HepG2 (cell line): ENCODE measurements at regions not wholly inside any gene's neighbourhood (a gene's known extent, or its start where the extent isn't known, plus 50 kb on each side); places are given as distances from the start of the nearest gene placed in this dataset.

Source experiments
- ATAC-seq: fragments of 200-7000 bp; cut with Tn5 transposase; 3 replicates; pipeline ENCODE4 v1.9.1; 2020; ENCODE audit warnings: mild to moderate bottlenecking, moderate library complexity
- BruUV-seq: library from RNA; stranded (reverse); fragments of 400-500 nt; replicated peaks from 2 replicates; lab custom pipeline; 2021; lab: Mats Ljungman, UMichigan
- CTCF ChIA-PET: fragments of 300-600 bp; formaldehyde crosslinking; extraction: SDS; loops from one replicate; lab custom pipeline; 2021; ENCODE audit warnings: low total read pairs, inconsistent platforms, low intra/inter-chr PET ratio; lab: Yijun Ruan, JAX
- POLR2A ChIA-PET: fragments of 350-600 bp; sonication (Branson Sonifier 250); formaldehyde crosslinking; loops from one replicate; lab custom pipeline; 2020; ENCODE audit warnings: antibody characterized with exemption, inconsistent platforms; lab: Yijun Ruan, JAX
- DNase-seq: peaks from one replicate; pipeline ENCODE4 v3.0.0-alpha.2; 2015; ENCODE audit warnings: low spot score
- FAIRE-seq: peaks from 3 replicates; lab custom pipeline; 2011; peaks lifted over from hg19 to GRCh38; lab: Jason Lieb, UNC
- H2AFZ ChIP-seq: one replicate; pipeline ENCODE4 v1.6.1; 2011; ENCODE audit warnings: low read length, inconsistent platforms
- H3K27ac ChIP-seq: fragments of 300-600 bp; 3 replicates; pipeline ENCODE4 v1.8.0; 2011; ENCODE audit warnings: mixed run types, mild to moderate bottlenecking, mixed read lengths, low read length, inconsistent platforms; ENCODE audit not compliant: insufficient read depth; ENCODE audit errors: extremely low read length
- H3K27me3 ChIP-seq, 2 experiments: fragments of 200-600 bp in 1 of 2; 2 replicates in 1 of 2; 3 replicates in 1 of 2; pipeline versions ENCODE4 v1.6.0 to v1.8.0; 2011; ENCODE audit warnings: low read length in 2 of 2, mild to moderate bottlenecking in 2 of 2, moderate library complexity in 2 of 2, inconsistent platforms in 1 of 2; ENCODE audit not compliant: insufficient read depth in 2 of 2, control insufficient read depth in 1 of 2
- H3K36me3 ChIP-seq, 2 experiments: fragments of 200-600 bp in 1 of 2; replicated peaks in 1 of 2; 2 replicates in 1 of 2; 3 replicates in 1 of 2; pipeline versions ENCODE4 v1.5.1 to v1.8.0; 2011; ENCODE audit warnings: low read length in 2 of 2, inconsistent platforms in 1 of 2; ENCODE audit not compliant: insufficient read depth in 2 of 2, control insufficient read depth in 1 of 2
- H3K4me1 ChIP-seq: 2 replicates; pipeline ENCODE4 v1.5.1; 2012; ENCODE audit warnings: low read length, inconsistent platforms; ENCODE audit not compliant: insufficient read depth
- H3K4me2 ChIP-seq: 2 replicates; pipeline ENCODE4 v1.6.0; 2011; ENCODE audit warnings: low read depth, low read length, inconsistent platforms
- H3K4me3 ChIP-seq, 3 experiments: fragments of 200-600 bp in 1 of 3; sonication (generic), shearing (Covaris generic) in 1 of 3; replicated peaks in 1 of 3; 2 replicates each; pipeline ENCODE4 v1.5.1; 2011 to 2016; ENCODE audit warnings: low read length in 3 of 3, inconsistent platforms in 2 of 3, low read depth in 2 of 3, mild to moderate bottlenecking in 2 of 3, control low read depth in 1 of 3, mixed read lengths in 1 of 3; ENCODE audit not compliant: insufficient read depth in 1 of 3
- H3K79me2 ChIP-seq: one replicate; pipeline ENCODE4 v1.6.1; 2011; ENCODE audit warnings: low read length, inconsistent platforms; ENCODE audit not compliant: insufficient read depth
- H3K9ac ChIP-seq: 2 replicates; pipeline ENCODE4 v1.6.0; 2011; ENCODE audit warnings: mild to moderate bottlenecking, low read depth, low read length, inconsistent platforms; ENCODE audit not compliant: insufficient read depth
- H3K9me3 ChIP-seq: 2 replicates; pipeline ENCODE4 v1.5.1; 2012; ENCODE audit warnings: mild to moderate bottlenecking, low read length
- H4K20me1 ChIP-seq: 2 replicates; pipeline ENCODE4 v1.6.0; 2011; ENCODE audit warnings: inconsistent platforms, mild to moderate bottlenecking, low read length, moderate library complexity; ENCODE audit not compliant: insufficient read depth
- BCL3 ChIP-seq: sonication (generic); formaldehyde crosslinking; IDR thresholded peaks from 2 replicates; pipeline ENCODE4 v1.5.1; 2020; ENCODE audit warnings: mild to moderate bottlenecking, missing genetic modification reagents, moderate library complexity
- POGK ChIP-seq: sonication (generic); formaldehyde crosslinking; conservative IDR thresholded peaks from 2 replicates; pipeline ENCODE4 v1.8.0; 2022; ENCODE audit warnings: mild to moderate bottlenecking, moderate library complexity, missing genetic modification reagents
- TAF1 ChIP-seq: sonication (generic); formaldehyde crosslinking; IDR thresholded peaks from 2 replicates; pipeline ENCODE4 v1.4.0; 2020; ENCODE audit warnings: missing genetic modification reagents
- TCF7 ChIP-seq: sonication (generic); IDR thresholded peaks from 2 replicates; pipeline ENCODE4 v1.6.1; 2016; ENCODE audit warnings: antibody characterized with exemption, low read depth
- ZNF180 ChIP-seq: sonication (generic); formaldehyde crosslinking; IDR thresholded peaks from 2 replicates; pipeline ENCODE4 v1.4.0; 2020; ENCODE audit warnings: low read depth, missing genetic modification reagents, borderline replicate concordance
- ZNF276 ChIP-seq: sonication (generic); formaldehyde crosslinking; IDR thresholded peaks from 2 replicates; pipeline ENCODE4 v1.4.0; 2020; ENCODE audit warnings: mild to moderate bottlenecking, low read depth, missing genetic modification reagents
- WGBS: methylation state at CpG from one replicate; pipeline ENCODE4 v1.1.6; 2017; ENCODE audit warnings: low lambda C conversion rate; 5-methylcytosine and 5-hydroxymethylcytosine counted together
- in situ Hi-C: cut with HindIII; loops from 2 replicates; pipeline ENCODE4 v1.10.0; 2017; ENCODE audit warnings: low pct_unique_long_range_greater_than_20kb; ENCODE audit not compliant: extremely low pct_ligation_motif_present
- intact Hi-C: fragments of 100-400 bp; cut with micrococcal nuclease; formaldehyde crosslinking; loops from one replicate; pipeline ENCODE4 v1.10.0; 2022; ENCODE audit not compliant: unreplicated experiment
- TF ChIP-seq, protein P1 (sequence below): fragments of 450-650 bp; IDR thresholded peaks from 2 replicates; pipeline ENCODE4 v1.6.1; 2017
- TF ChIP-seq, protein P2 (sequence below): sonication (generic); formaldehyde crosslinking; IDR thresholded peaks from 2 replicates; pipeline ENCODE4 v1.4.0; 2020; ENCODE audit warnings: missing genetic modification reagents
- TF ChIP-seq, protein P3 (sequence below): sonication (generic); IDR thresholded peaks from 2 replicates; pipeline ENCODE4 v1.6.1; 2016; ENCODE audit warnings: low read depth, borderline replicate concordance
- TF ChIP-seq, protein P4 (sequence below): sonication (generic); formaldehyde crosslinking; IDR thresholded peaks from 2 replicates; pipeline ENCODE4 v1.4.0; 2020; ENCODE audit warnings: missing genetic modification reagents

- no peaks in the 10 kb centered on the region for H3K27me3 ChIP-seq
- FAIRE-seq = no peak
- WGBS = 98% methylated on average over 1 of the region's 1 CpG
These were observed 390.8 kb downstream of the ZFHX3 start for GRCh38 chr16:72657164-72657563.

More at GRCh38 chr16:72657164-72657563, 390.8 kb downstream of the ZFHX3 start:
- Histone ChIP-seq H3K27ac (no peak overlapping the region), H3K4me1 (no peaks in the 10 kb centered on the region), H3K9ac (no peak overlapping the region), H3K79me2 (peaks cover 7% of the 10 kb centered on the region), H3K4me3 (no peak overlapping the region), H3K36me3 (no peaks in the 10 kb centered on the region), H2AFZ (no peak overlapping the region), H3K9me3 (no peaks in the 10 kb centered on the region), H3K4me2 (no peak overlapping the region), H4K20me1 (no peaks in the 10 kb centered on the region)
- intact Hi-C loops (no loop called here), in situ Hi-C loops (no loop called here)
- ATAC-seq = no peak
- POLR2A ChIA-PET = no interaction called here
- TF ChIP-seq, protein P1, sequence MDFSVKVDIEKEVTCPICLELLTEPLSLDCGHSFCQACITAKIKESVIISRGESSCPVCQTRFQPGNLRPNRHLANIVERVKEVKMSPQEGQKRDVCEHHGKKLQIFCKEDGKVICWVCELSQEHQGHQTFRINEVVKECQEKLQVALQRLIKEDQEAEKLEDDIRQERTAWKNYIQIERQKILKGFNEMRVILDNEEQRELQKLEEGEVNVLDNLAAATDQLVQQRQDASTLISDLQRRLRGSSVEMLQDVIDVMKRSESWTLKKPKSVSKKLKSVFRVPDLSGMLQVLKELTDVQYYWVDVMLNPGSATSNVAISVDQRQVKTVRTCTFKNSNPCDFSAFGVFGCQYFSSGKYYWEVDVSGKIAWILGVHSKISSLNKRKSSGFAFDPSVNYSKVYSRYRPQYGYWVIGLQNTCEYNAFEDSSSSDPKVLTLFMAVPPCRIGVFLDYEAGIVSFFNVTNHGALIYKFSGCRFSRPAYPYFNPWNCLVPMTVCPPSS = no peak
- TF ChIP-seq, protein P2, sequence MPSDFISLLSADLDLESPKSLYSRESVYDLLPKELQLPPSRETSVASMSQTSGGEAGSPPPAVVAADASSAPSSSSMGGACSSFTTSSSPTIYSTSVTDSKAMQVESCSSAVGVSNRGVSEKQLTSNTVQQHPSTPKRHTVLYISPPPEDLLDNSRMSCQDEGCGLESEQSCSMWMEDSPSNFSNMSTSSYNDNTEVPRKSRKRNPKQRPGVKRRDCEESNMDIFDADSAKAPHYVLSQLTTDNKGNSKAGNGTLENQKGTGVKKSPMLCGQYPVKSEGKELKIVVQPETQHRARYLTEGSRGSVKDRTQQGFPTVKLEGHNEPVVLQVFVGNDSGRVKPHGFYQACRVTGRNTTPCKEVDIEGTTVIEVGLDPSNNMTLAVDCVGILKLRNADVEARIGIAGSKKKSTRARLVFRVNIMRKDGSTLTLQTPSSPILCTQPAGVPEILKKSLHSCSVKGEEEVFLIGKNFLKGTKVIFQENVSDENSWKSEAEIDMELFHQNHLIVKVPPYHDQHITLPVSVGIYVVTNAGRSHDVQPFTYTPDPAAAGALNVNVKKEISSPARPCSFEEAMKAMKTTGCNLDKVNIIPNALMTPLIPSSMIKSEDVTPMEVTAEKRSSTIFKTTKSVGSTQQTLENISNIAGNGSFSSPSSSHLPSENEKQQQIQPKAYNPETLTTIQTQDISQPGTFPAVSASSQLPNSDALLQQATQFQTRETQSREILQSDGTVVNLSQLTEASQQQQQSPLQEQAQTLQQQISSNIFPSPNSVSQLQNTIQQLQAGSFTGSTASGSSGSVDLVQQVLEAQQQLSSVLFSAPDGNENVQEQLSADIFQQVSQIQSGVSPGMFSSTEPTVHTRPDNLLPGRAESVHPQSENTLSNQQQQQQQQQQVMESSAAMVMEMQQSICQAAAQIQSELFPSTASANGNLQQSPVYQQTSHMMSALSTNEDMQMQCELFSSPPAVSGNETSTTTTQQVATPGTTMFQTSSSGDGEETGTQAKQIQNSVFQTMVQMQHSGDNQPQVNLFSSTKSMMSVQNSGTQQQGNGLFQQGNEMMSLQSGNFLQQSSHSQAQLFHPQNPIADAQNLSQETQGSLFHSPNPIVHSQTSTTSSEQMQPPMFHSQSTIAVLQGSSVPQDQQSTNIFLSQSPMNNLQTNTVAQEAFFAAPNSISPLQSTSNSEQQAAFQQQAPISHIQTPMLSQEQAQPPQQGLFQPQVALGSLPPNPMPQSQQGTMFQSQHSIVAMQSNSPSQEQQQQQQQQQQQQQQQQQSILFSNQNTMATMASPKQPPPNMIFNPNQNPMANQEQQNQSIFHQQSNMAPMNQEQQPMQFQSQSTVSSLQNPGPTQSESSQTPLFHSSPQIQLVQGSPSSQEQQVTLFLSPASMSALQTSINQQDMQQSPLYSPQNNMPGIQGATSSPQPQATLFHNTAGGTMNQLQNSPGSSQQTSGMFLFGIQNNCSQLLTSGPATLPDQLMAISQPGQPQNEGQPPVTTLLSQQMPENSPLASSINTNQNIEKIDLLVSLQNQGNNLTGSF (CRISPR knock-in tag) = no peak
- TF ChIP-seq POGK (CRISPR knock-in tag) = no peak
- TF ChIP-seq ZNF276 (CRISPR knock-in tag) = no peak
- TF ChIP-seq, protein P3, sequence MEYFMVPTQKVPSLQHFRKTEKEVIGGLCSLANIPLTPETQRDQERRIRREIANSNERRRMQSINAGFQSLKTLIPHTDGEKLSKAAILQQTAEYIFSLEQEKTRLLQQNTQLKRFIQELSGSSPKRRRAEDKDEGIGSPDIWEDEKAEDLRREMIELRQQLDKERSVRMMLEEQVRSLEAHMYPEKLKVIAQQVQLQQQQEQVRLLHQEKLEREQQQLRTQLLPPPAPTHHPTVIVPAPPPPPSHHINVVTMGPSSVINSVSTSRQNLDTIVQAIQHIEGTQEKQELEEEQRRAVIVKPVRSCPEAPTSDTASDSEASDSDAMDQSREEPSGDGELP = no peak
- no peak for TF ChIP-seq BCL3 (CRISPR knock-in tag)
- no peak for TF ChIP-seq ZNF180 (CRISPR knock-in tag)
- TF ChIP-seq, protein P4, sequence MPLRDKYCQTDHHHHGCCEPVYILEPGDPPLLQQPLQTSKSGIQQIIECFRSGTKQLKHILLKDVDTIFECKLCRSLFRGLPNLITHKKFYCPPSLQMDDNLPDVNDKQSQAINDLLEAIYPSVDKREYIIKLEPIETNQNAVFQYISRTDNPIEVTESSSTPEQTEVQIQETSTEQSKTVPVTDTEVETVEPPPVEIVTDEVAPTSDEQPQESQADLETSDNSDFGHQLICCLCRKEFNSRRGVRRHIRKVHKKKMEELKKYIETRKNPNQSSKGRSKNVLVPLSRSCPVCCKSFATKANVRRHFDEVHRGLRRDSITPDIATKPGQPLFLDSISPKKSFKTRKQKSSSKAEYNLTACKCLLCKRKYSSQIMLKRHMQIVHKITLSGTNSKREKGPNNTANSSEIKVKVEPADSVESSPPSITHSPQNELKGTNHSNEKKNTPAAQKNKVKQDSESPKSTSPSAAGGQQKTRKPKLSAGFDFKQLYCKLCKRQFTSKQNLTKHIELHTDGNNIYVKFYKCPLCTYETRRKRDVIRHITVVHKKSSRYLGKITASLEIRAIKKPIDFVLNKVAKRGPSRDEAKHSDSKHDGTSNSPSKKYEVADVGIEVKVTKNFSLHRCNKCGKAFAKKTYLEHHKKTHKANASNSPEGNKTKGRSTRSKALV = no peak
- TF ChIP-seq TCF7 = no peak
- TF ChIP-seq TAF1 (CRISPR knock-in tag) = no peak
- CTCF ChIA-PET = no interaction called here
- DNase-seq = no peak
- BruUV-seq = no TSS peak
